ENCODE measurements at regions not wholly inside any gene's neighbourhood (a gene's known extent, or its start where the extent isn't known, plus 50 kb on each side); places are given as distances from the start of the nearest gene placed in this dataset.

GRCh38 chr3:87397211-87397610 lies 120.8 kb upstream of the POU1F1 start:
- H3K4me1 ChIP-seq (ENCODE audit: insufficient read depth, low read length, poor library complexity, severe bottlenecking) = no peaks in the 10 kb centered on the region
- H3K27ac ChIP-seq (ENCODE audit: low read depth, low read length, poor library complexity, severe bottlenecking) = no peak overlapping the region
- H3K27me3 ChIP-seq (replicated peaks; ENCODE audit: insufficient read depth, low read depth, low read length, poor library complexity) = no peaks in the 10 kb centered on the region
- BruUV-seq (replicated peaks) = no TSS peak
- H3K36me3 ChIP-seq (ENCODE audit: insufficient read depth, low read length, poor library complexity, severe bottlenecking) = no peaks in the 10 kb centered on the region
- POLR2A ChIA-PET (ENCODE audit: low non-redundant PET) = no interaction called here
- intact Hi-C loops (cut with micrococcal nuclease; ENCODE audit: unreplicated experiment) = no loop called here
- no peak for DNase-seq (ENCODE audit: low spot score)
- CTCF ChIA-PET = no interaction called here
- TF ChIP-seq CTCF (conservative IDR thresholded peaks at IDR 0.05; ENCODE audit: low read depth, low read length) = no peak
- peaks cover 6% of the 10 kb centered on the region for H3K9me3 ChIP-seq (ENCODE audit: low read depth, low read length, poor library complexity, severe bottlenecking)
- no peak overlapping the region for H3K4me3 ChIP-seq (ENCODE audit: low read depth, low read length, poor library complexity, severe bottlenecking)

- DNase-seq (ENCODE audit: low spot score) = no peak
- no peak overlapping the region for H3K27ac ChIP-seq (ENCODE audit: low read depth, low read length, poor library complexity, severe bottlenecking)
- no peak overlapping the region for H3K4me3 ChIP-seq (ENCODE audit: low read depth, low read length, poor library complexity, severe bottlenecking)
- TF ChIP-seq CTCF (conservative IDR thresholded peaks at IDR 0.05; ENCODE audit: low read depth, low read length) = no peak
- TF ChIP-seq EZH2 (IDR thresholded peaks at IDR 0.05; ENCODE audit: borderline replicate concordance, low read depth, low read length, poor library complexity, severe bottlenecking) = no peak
- no peaks in the 10 kb centered on the region for H3K4me1 ChIP-seq (ENCODE audit: insufficient read depth, low read length, poor library complexity, severe bottlenecking)
- no peaks in the 10 kb centered on the region for H3K27me3 ChIP-seq (replicated peaks; ENCODE audit: insufficient read depth, low read depth, low read length, poor library complexity)
- no peaks in the 10 kb centered on the region for H3K9me3 ChIP-seq (ENCODE audit: low read depth, low read length, poor library complexity, severe bottlenecking)
- ChIA-PET CTCF (no interaction called here), POLR2A (ENCODE audit: low non-redundant PET) (no interaction called here)
- BruUV-seq (replicated peaks) = no TSS peak
- no peaks in the 10 kb centered on the region for H3K36me3 ChIP-seq (ENCODE audit: insufficient read depth, low read length, poor library complexity, severe bottlenecking)
- intact Hi-C loops (cut with micrococcal nuclease; ENCODE audit: unreplicated experiment) = no loop called here
These were observed 114.4 kb upstream of the POU1F1 start for GRCh38 chr3:87390821-87391220.

- CTCF ChIA-PET = no interaction called here
- no peak overlapping the region for H3K4me3 ChIP-seq (ENCODE audit: low read depth, low read length, poor library complexity, severe bottlenecking)
These were observed 114.0 kb upstream of the POU1F1 start for GRCh38 chr3:87390353-87390752.

More at GRCh38 chr3:87390353-87390752, 114.0 kb upstream of the POU1F1 start:
- intact Hi-C loops (cut with micrococcal nuclease; ENCODE audit: unreplicated experiment) = no loop called here
- no peaks in the 10 kb centered on the region for H3K4me1 ChIP-seq (ENCODE audit: insufficient read depth, low read length, poor library complexity, severe bottlenecking)
- DNase-seq (ENCODE audit: low spot score) = no peak
- POLR2A ChIA-PET (ENCODE audit: low non-redundant PET) = no interaction called here
- H3K27me3 ChIP-seq (replicated peaks; ENCODE audit: insufficient read depth, low read depth, low read length, poor library complexity) = no peaks in the 10 kb centered on the region
- TF ChIP-seq CTCF (conservative IDR thresholded peaks at IDR 0.05; ENCODE audit: low read depth, low read length) (no peak), EZH2 (IDR thresholded peaks at IDR 0.05; ENCODE audit: borderline replicate concordance, low read depth, low read length, poor library complexity, severe bottlenecking) (no peak)
- H3K27ac ChIP-seq (ENCODE audit: low read depth, low read length, poor library complexity, severe bottlenecking) = no peak overlapping the region
- no TSS peak for BruUV-seq (replicated peaks)
- no peaks in the 10 kb centered on the region for H3K9me3 ChIP-seq (ENCODE audit: low read depth, low read length, poor library complexity, severe bottlenecking)
- no peaks in the 10 kb centered on the region for H3K36me3 ChIP-seq (ENCODE audit: insufficient read depth, low read length, poor library complexity, severe bottlenecking)
